ENCODE measurements at regions not wholly inside any gene's neighbourhood (a gene's known extent, or its start where the extent isn't known, plus 50 kb on each side); places are given as distances from the start of the nearest gene placed in this dataset.

DNA sequence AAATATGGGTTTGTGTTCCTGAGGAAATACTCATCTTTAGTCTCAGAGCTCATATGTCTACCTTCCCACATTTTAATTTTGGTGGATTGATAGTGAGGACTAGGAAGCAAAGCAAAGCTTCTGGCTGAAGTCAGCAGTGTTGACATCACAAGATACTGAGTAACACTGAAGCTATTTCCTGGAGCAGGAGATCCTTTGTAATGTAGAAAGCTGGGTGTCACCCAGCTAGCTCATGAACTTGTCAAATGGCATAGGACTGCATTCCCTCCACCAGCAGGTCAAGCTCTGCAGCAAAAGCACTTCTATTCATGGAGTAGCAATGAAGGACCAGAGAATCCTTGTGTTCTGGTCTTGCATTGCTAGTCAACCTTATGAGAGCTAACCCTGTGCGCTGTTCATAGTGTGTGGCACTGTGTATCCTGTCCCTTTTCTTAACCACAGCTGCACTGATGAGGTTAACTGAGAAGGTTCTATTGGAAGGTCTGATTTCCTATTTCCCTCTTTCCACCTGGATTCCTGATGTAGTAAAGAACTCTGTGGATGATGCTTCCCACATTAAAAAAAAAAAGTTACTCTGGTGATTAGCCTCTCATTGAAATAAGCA, 94.8 kb upstream of the ZNF804B start:
- TF ChIP-seq CTCF (conservative IDR thresholded peaks at IDR 0.05; ENCODE audit: low read depth, low read length) (no peak), EZH2 (IDR thresholded peaks at IDR 0.05; ENCODE audit: borderline replicate concordance, low read depth, low read length, poor library complexity, severe bottlenecking) (no peak)

All from A673 (cell line).